Upper lobe of right lung (tissue), 1 donor: ENCODE measurements at regions not wholly inside any gene's neighbourhood (a gene's known extent, or its start where the extent isn't known, plus 50 kb on each side); places are given as distances from the start of the nearest gene placed in this dataset.

Experiments used
- ATAC-seq: fragments of 200-7000 bp; cut with Tn5 transposase; one replicate; pipeline ENCODE4 v1.9.1; 2020; ENCODE audit warnings: mild to moderate bottlenecking, moderate library complexity
- DNase-seq: peaks from one replicate; pipeline ENCODE4 v3.0.0-alpha.2; 2020
- H3K27ac ChIP-seq: fragments of 200-600 bp; one replicate; pipeline ENCODE4 v1.8.0; 2022
- H3K27me3 ChIP-seq: fragments of 200-600 bp; one replicate; pipeline ENCODE4 v1.8.0; 2022; ENCODE audit warnings: mild to moderate bottlenecking
- H3K36me3 ChIP-seq: fragments of 200-600 bp; one replicate; pipeline ENCODE4 v1.8.0; 2022
- H3K4me1 ChIP-seq: fragments of 200-600 bp; one replicate; pipeline ENCODE4 v1.8.0; 2022
- H3K4me3 ChIP-seq: fragments of 200-600 bp; one replicate; pipeline ENCODE4 v1.8.0; 2022; ENCODE audit warnings: mild to moderate bottlenecking
- H3K9me3 ChIP-seq: fragments of 200-600 bp; one replicate; pipeline ENCODE4 v1.8.0; 2022
- CTCF ChIP-seq: fragments of 200-600 bp; IDR thresholded peaks from one replicate; pipeline ENCODE4 v1.8.0; 2022; ENCODE audit warnings: antibody characterized with exemption
- intact Hi-C: fragments of 100-400 bp; cut with DNase I; formaldehyde crosslinking; loops from one replicate; pipeline ENCODE4 v1.11.0; 2022
- donor health status: DM: no; HTN: yes; CAD: no; lungs with severe emphysema.

DNA sequence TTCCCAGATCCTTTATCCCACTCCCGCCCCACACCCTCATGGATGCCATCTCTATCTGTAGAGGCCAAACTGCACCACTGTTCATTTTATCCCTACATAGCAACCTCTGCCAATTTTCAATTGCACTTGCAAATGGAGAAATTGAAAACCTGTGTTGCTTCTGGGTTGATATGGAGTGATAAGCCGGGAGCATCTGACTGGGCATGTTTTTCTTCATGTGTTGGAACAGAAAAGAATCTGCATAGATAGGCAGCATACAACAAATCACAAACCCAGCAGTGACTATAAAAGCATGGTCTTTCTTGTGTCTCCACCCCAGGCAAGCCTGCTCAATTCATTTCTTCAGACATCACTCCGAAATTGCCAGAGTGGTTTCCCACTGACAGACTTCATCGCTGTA, 608.8 kb upstream of the CAMK1G start:
- Histone ChIP-seq H3K27ac (no peak overlapping the region), H3K36me3 (no peaks in the 10 kb centered on the region), H3K27me3 (no peaks in the 10 kb centered on the region), H3K4me1 (no peaks in the 10 kb centered on the region), H3K4me3 (no peak overlapping the region), H3K9me3 (no peaks in the 10 kb centered on the region)
- intact Hi-C loops = no loop called here
- DNase-seq (no peak), ATAC-seq (no peak)
- TF ChIP-seq CTCF = no peak

DNA sequence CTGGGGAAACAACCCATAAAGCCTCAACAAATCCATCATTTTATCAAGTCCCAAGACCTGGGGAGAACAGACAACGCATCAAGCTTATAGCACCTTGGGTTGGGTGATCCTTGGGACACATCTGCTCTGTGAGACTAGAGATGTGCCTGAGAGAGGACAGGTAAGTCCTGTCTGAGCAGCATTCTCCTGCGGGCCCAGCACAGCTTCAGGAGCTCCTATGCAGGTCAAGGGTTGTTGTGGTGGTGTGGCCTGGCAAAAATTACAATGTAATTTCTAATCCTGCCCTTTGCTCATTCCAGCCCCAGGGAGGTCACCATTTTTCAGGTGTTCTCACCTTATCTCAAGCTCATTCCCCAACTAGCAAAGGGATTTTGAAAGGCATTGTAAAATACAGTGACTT, 608.1 kb upstream of the CAMK1G start:
- no peak overlapping the region for H3K4me3 ChIP-seq
- no peak overlapping the region for H3K27ac ChIP-seq
- H3K36me3 ChIP-seq = no peaks in the 10 kb centered on the region
- no peaks in the 10 kb centered on the region for H3K27me3 ChIP-seq
- H3K4me1 ChIP-seq = no peaks in the 10 kb centered on the region
- no peaks in the 10 kb centered on the region for H3K9me3 ChIP-seq
- intact Hi-C loops = no loop called here
- no peak for DNase-seq
- TF ChIP-seq CTCF = no peak
- ATAC-seq = no peak

DNA sequence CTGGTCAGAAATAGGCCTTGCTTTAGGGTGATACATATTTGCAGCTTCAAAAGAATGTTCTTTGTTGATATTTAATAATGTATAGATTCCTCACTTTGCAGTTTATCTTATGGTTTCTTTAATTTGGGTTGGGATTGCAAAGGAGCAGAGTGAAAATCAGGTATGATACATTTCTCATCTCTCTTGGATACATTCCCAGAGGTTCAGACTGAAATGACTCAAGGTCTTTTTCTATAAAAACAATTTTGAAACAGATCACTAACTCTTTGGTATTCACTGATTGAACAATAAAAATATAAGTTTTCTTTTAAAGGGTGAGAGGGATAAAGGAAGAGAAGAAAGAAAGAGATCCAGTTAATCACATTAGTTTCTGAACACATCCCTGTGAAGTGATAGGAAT, 606.5 kb upstream of the CAMK1G start:
- no peak for TF ChIP-seq CTCF
- H3K4me3 ChIP-seq = no peak overlapping the region
- H3K4me1 ChIP-seq = no peaks in the 10 kb centered on the region
- no peaks in the 10 kb centered on the region for H3K36me3 ChIP-seq
- intact Hi-C loops = no loop called here
- ATAC-seq = no peak
- H3K27me3 ChIP-seq = no peaks in the 10 kb centered on the region
- no peak for DNase-seq
- no peaks in the 10 kb centered on the region for H3K9me3 ChIP-seq
- H3K27ac ChIP-seq = no peak overlapping the region

- no peak for TF ChIP-seq CTCF
- Histone ChIP-seq H3K27ac (no peak overlapping the region), H3K9me3 (no peaks in the 10 kb centered on the region), H3K27me3 (no peaks in the 10 kb centered on the region), H3K4me1 (no peaks in the 10 kb centered on the region), H3K4me3 (no peak overlapping the region), H3K36me3 (no peaks in the 10 kb centered on the region)
- ATAC-seq = no peak
- DNase-seq = no peak
- intact Hi-C loops = no loop called here
These were observed 605.8 kb upstream of the CAMK1G start for GRCh38 chr1:208977638-208978256.

DNA sequence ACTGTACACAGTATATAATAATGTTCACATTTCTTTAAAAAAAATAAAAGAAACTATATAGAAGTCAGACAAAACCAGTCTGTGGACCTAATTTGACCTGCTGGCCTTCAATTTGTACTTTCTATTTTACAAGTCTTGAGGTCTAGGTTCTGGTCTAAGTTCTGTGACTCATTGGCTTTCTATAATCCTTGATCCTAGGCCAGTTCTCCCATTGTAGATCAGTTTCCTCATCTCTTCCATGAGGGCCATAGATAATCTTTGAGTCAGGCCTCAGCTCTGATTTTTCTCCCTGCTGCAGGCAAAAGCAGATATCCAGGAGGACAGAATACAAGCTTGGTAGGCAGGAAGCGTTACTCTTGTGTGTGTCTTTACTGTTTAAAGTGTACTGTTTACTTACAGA, 603.7 kb upstream of the CAMK1G start:
- Histone ChIP-seq H3K9me3 (no peaks in the 10 kb centered on the region), H3K36me3 (no peaks in the 10 kb centered on the region), H3K4me1 (no peaks in the 10 kb centered on the region), H3K4me3 (no peak overlapping the region), H3K27ac (no peak overlapping the region), H3K27me3 (no peaks in the 10 kb centered on the region)
- DNase-seq (no peak), ATAC-seq (no peak)
- intact Hi-C loops = no loop called here
- TF ChIP-seq CTCF = no peak

GRCh38 chr1:208980605-208981004, 602.9 kb upstream of the CAMK1G start:
- Histone ChIP-seq H3K27ac (no peak overlapping the region), H3K4me3 (no peak overlapping the region), H3K4me1 (no peaks in the 10 kb centered on the region), H3K36me3 (no peaks in the 10 kb centered on the region), H3K27me3 (no peaks in the 10 kb centered on the region), H3K9me3 (no peaks in the 10 kb centered on the region)
- intact Hi-C loops = no loop called here
- no peak for DNase-seq
- no peak for TF ChIP-seq CTCF
- no peak for ATAC-seq
